Stimulated activated CD4-positive, alpha-beta T cell treated with anti-CD3 and anti-CD28 coated beads, Interleukin-4, amount 100 ng/mL, for 1 hour (primary cell): ENCODE measurements at regions not wholly inside any gene's neighbourhood (a gene's known extent, or its start where the extent isn't known, plus 50 kb on each side); places are given as distances from the start of the nearest gene placed in this dataset.
"Not testable (repeated sequence)": the region's sequence is repeated elsewhere in the genome, so short reads cannot be mapped to it uniquely, and the experiment has no call there.

ENCODE experiments used
- DNase-seq: peaks from one replicate; pipeline ENCODE4 v3.0.0-alpha.2; 2020

GRCh38 chr10:109030581-109031210 is 892.6 kb downstream of the XPNPEP1 start:
- no peak for DNase-seq

GRCh38 chr10:109029870-109030269 is 893.4 kb downstream of the XPNPEP1 start:
- no peak for DNase-seq

GRCh38 chr10:109027534-109028185 is 895.7 kb downstream of the XPNPEP1 start:
- DNase-seq, result no peak

GRCh38 chr10:109025172-109025571 is 898.1 kb downstream of the XPNPEP1 start:
- no peak for DNase-seq

GRCh38 chr10:109022417-109023049 is 900.8 kb downstream of the XPNPEP1 start:
- no peak for DNase-seq

GRCh38 chr10:109019001-109019424 is 904.3 kb downstream of the XPNPEP1 start:
- DNase-seq, result no peak

GRCh38 chr10:109007514-109007913 is 915.8 kb downstream of the XPNPEP1 start:
- no peak for DNase-seq

GRCh38 chr10:108990441-108990840 is 932.9 kb downstream of the XPNPEP1 start:
- DNase-seq, result no peak

GRCh38 chr10:108989976-108990375 is 933.3 kb downstream of the XPNPEP1 start:
- no peak for DNase-seq

- no peak for DNase-seq
Measured at GRCh38 chr10:108982159-108982558, 941.2 kb downstream of the XPNPEP1 start.

GRCh38 chr10:108980869-108981268 is 942.4 kb downstream of the XPNPEP1 start:
- DNase-seq, result no peak

- no peak for DNase-seq
Measured at GRCh38 chr10:108975459-108976058, 947.8 kb downstream of the XPNPEP1 start.

- no peak for DNase-seq
Measured at GRCh38 chr10:108970016-108970415, 953.3 kb downstream of the XPNPEP1 start.

GRCh38 chr10:108966411-108966810 is 956.9 kb downstream of the XPNPEP1 start:
- DNase-seq, result no peak

- DNase-seq, result no peak
Measured at GRCh38 chr10:108966005-108966404, 957.3 kb downstream of the XPNPEP1 start.

GRCh38 chr10:108962172-108962571 is 961.1 kb downstream of the XPNPEP1 start:
- DNase-seq, result no peak

GRCh38 chr10:108957681-108958080 is 965.6 kb downstream of the XPNPEP1 start:
- DNase-seq, result no peak

GRCh38 chr10:108956149-108956548 is 967.2 kb downstream of the XPNPEP1 start:
- no peak for DNase-seq

- DNase-seq, result not testable (repeated sequence)
Measured at GRCh38 chr10:108920029-108920428, 1003.3 kb downstream of the XPNPEP1 start.

GRCh38 chr10:108913300-108913699 is 1010.0 kb downstream of the XPNPEP1 start:
- DNase-seq, result no peak

GRCh38 chr10:108911814-108912541 is 1011.3 kb downstream of the XPNPEP1 start:
- no peak for DNase-seq

- DNase-seq, result no peak
Measured at GRCh38 chr10:108908096-108908495, 1015.2 kb downstream of the XPNPEP1 start.

- DNase-seq, result no peak
Measured at GRCh38 chr10:108905821-108906220, 1017.5 kb downstream of the XPNPEP1 start.
